ENCODE measurements at regions not wholly inside any gene's neighbourhood (a gene's known extent, or its start where the extent isn't known, plus 50 kb on each side); places are given as distances from the start of the nearest gene placed in this dataset.

DNA sequence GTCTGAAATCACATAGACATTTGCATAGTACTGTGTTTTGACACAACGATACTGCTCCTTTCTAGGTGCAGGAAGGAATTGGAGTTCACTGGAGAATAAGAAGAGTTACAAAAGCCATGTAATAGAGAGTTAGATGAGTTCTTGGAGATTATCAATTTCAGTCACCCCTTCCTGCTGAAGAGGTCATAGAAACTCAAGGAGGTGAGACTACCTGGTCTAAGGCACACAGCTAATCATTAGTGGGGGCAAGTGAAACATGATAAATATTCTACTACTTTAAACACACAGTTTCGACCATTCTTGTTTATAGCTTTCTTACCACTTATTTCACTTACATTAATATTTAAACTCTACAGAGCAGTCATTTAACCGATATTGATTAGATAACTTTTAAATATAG is 286.9 kb upstream of the NXPH2 start:
- Histone ChIP-seq H3K36me3 (ENCODE audit: insufficient read depth, low read length) (no peaks in the 10 kb centered on the region), H3F3A (ENCODE audit: insufficient read depth, low read length, poor library complexity, severe bottlenecking) (no peaks in the 10 kb centered on the region), H3K79me2 (replicated peaks; ENCODE audit: insufficient read depth, low read length) (no peaks in the 10 kb centered on the region), H3K9me2 (ENCODE audit: insufficient read depth, low read length) (no peaks in the 10 kb centered on the region), H3K27me3 (ENCODE audit: insufficient read depth, low read depth, low read length) (no peaks in the 10 kb centered on the region), H3K27ac (ENCODE audit: low read length) (no peak overlapping the region), H3K9me3 (ENCODE audit: low read length) (no peaks in the 10 kb centered on the region), H3K4me3 (ENCODE audit: low read length) (no peak overlapping the region), H2AFZ (ENCODE audit: low read depth, low read length) (no peak overlapping the region), H4K20me1 (ENCODE audit: insufficient read depth) (no peaks in the 10 kb centered on the region), H3K9ac (ENCODE audit: low read length) (no peak overlapping the region), H3K4me2 (ENCODE audit: low read length) (no peak overlapping the region)
- TF ChIP-seq, protein P1, sequence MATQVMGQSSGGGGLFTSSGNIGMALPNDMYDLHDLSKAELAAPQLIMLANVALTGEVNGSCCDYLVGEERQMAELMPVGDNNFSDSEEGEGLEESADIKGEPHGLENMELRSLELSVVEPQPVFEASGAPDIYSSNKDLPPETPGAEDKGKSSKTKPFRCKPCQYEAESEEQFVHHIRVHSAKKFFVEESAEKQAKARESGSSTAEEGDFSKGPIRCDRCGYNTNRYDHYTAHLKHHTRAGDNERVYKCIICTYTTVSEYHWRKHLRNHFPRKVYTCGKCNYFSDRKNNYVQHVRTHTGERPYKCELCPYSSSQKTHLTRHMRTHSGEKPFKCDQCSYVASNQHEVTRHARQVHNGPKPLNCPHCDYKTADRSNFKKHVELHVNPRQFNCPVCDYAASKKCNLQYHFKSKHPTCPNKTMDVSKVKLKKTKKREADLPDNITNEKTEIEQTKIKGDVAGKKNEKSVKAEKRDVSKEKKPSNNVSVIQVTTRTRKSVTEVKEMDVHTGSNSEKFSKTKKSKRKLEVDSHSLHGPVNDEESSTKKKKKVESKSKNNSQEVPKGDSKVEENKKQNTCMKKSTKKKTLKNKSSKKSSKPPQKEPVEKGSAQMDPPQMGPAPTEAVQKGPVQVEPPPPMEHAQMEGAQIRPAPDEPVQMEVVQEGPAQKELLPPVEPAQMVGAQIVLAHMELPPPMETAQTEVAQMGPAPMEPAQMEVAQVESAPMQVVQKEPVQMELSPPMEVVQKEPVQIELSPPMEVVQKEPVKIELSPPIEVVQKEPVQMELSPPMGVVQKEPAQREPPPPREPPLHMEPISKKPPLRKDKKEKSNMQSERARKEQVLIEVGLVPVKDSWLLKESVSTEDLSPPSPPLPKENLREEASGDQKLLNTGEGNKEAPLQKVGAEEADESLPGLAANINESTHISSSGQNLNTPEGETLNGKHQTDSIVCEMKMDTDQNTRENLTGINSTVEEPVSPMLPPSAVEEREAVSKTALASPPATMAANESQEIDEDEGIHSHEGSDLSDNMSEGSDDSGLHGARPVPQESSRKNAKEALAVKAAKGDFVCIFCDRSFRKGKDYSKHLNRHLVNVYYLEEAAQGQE (IDR thresholded peaks at IDR 0.05; ENCODE audit: borderline replicate concordance): no peak
- TF ChIP-seq TAF1 (IDR thresholded peaks at IDR 0.05; ENCODE audit: low read depth): no peak
- TF ChIP-seq MXI1 (conservative IDR thresholded peaks at IDR 0.05; ENCODE audit: poor library complexity, severe bottlenecking): no peak
- TF ChIP-seq EP300 (conservative IDR thresholded peaks at IDR 0.05; ENCODE audit: poor library complexity, severe bottlenecking): no peak
- no peak for TF ChIP-seq RAD21 (conservative IDR thresholded peaks at IDR 0.05)
- TF ChIP-seq CTCF (IDR thresholded peaks at IDR 0.05; ENCODE audit: poor library complexity, severe bottlenecking): no peak
- no peak for TF ChIP-seq EZH2 (IDR thresholded peaks at IDR 0.05; ENCODE audit: borderline replicate concordance, insufficient read depth, low read length, poor library complexity, severe bottlenecking)
- TF ChIP-seq SMC3 (conservative IDR thresholded peaks at IDR 0.05; ENCODE audit: poor library complexity): no peak
- TF ChIP-seq POLR2AphosphoS5 (IDR thresholded peaks at IDR 0.05): no peak

- Histone ChIP-seq H3K9me3 (ENCODE audit: low read length) (no peaks in the 10 kb centered on the region), H3K27me3 (ENCODE audit: insufficient read depth, low read depth, low read length) (no peaks in the 10 kb centered on the region), H3F3A (ENCODE audit: insufficient read depth, low read length, poor library complexity, severe bottlenecking) (no peaks in the 10 kb centered on the region), H3K4me3 (ENCODE audit: low read length) (no peak overlapping the region), H3K9me2 (ENCODE audit: insufficient read depth, low read length) (no peaks in the 10 kb centered on the region), H4K20me1 (ENCODE audit: insufficient read depth) (no peaks in the 10 kb centered on the region), H3K36me3 (ENCODE audit: insufficient read depth, low read length) (no peaks in the 10 kb centered on the region), H3K9ac (ENCODE audit: low read length) (no peak overlapping the region), H2AFZ (ENCODE audit: low read depth, low read length) (no peak overlapping the region), H3K4me2 (ENCODE audit: low read length) (no peak overlapping the region), H3K27ac (ENCODE audit: low read length) (no peak overlapping the region), H3K79me2 (replicated peaks; ENCODE audit: insufficient read depth, low read length) (no peaks in the 10 kb centered on the region)
- TF ChIP-seq CTCF (IDR thresholded peaks at IDR 0.05; ENCODE audit: poor library complexity, severe bottlenecking): no peak
- TF ChIP-seq POLR2AphosphoS5 (IDR thresholded peaks at IDR 0.05): no peak
- no peak for TF ChIP-seq TAF1 (IDR thresholded peaks at IDR 0.05; ENCODE audit: low read depth)
- TF ChIP-seq RAD21 (conservative IDR thresholded peaks at IDR 0.05): no peak
Measured at GRCh38 chr2:139064159-139064558, 284.0 kb upstream of the NXPH2 start.
